ENCODE measurements at regions not wholly inside any gene's neighbourhood (a gene's known extent, or its start where the extent isn't known, plus 50 kb on each side); places are given as distances from the start of the nearest gene placed in this dataset.
A peak's percentile ranks its signal among the peaks of the same experiment; 100 is the strongest.

- no peaks in the 10 kb centered on the region for H3K79me2 ChIP-seq (ENCODE audit: low read depth)
- DNase-seq = no peak
- H2AFZ ChIP-seq = no peak overlapping the region
- TF ChIP-seq CTCF (conservative IDR thresholded peaks at IDR 0.05) (no peak), EZH2 (IDR thresholded peaks at IDR 0.05; ENCODE audit: low read depth) (no peak)
- intact Hi-C loops (cut with micrococcal nuclease; ENCODE audit: unreplicated experiment) = no loop called here
- no peaks in the 10 kb centered on the region for H3K36me3 ChIP-seq (ENCODE audit: low read depth)
- no peak overlapping the region for H3K4me2 ChIP-seq
- CTCF ChIA-PET = no interaction called here
- no peaks in the 10 kb centered on the region for H3F3A ChIP-seq (ENCODE audit: insufficient read depth, low read depth)
- no peaks in the 10 kb centered on the region for H3K9me3 ChIP-seq (ENCODE audit: insufficient read depth, low read depth)
- H3K4me3 ChIP-seq = no peak overlapping the region
- H3K27me3 ChIP-seq (ENCODE audit: insufficient read depth, low read depth) = no peaks in the 10 kb centered on the region
- no peaks in the 10 kb centered on the region for H4K20me1 ChIP-seq (ENCODE audit: insufficient read depth)
- H3K27ac ChIP-seq = no peak overlapping the region
- POLR2A ChIA-PET (ENCODE audit: unreplicated experiment) = no interaction called here
- no peaks in the 10 kb centered on the region for H3K9me2 ChIP-seq (ENCODE audit: insufficient read depth)
- peaks cover 9% of the 10 kb centered on the region; the same call in 1 of the 2 replicates for H3K4me1 ChIP-seq (replicated peaks; ENCODE audit: insufficient read depth)
- BruUV-seq (replicated peaks) = no TSS peak
Observed at GRCh38 chr2:216296856-216297255, 75.4 kb downstream of the MARCHF4 start.

GRCh38 chr2:216294305-216294704, 78.0 kb downstream of the MARCHF4 start:
- TF ChIP-seq EZH2 (IDR thresholded peaks at IDR 0.05; ENCODE audit: low read depth) (no peak), CTCF (conservative IDR thresholded peaks at IDR 0.05) (no peak)
- peak in 1 of 2 experiments; percentile 79 for DNase-seq
- no peak overlapping the region for H3K4me3 ChIP-seq
- no TSS peak for BruUV-seq (replicated peaks)
- intact Hi-C loops (cut with micrococcal nuclease; ENCODE audit: unreplicated experiment) = no loop called here
- no peak overlapping the region for H3K4me2 ChIP-seq
- no peak overlapping the region for H3K27ac ChIP-seq
- peaks cover 9% of the 10 kb centered on the region; the same call in 1 of the 2 replicates for H3K4me1 ChIP-seq (replicated peaks; ENCODE audit: insufficient read depth)
- H4K20me1 ChIP-seq (ENCODE audit: insufficient read depth) = no peaks in the 10 kb centered on the region
- no peak overlapping the region for H2AFZ ChIP-seq
- H3K9me2 ChIP-seq (ENCODE audit: insufficient read depth) = no peaks in the 10 kb centered on the region
- CTCF ChIA-PET = no interaction called here
- H3K36me3 ChIP-seq (ENCODE audit: low read depth) = no peaks in the 10 kb centered on the region
- H3K79me2 ChIP-seq (ENCODE audit: low read depth) = no peaks in the 10 kb centered on the region
- H3F3A ChIP-seq (ENCODE audit: insufficient read depth, low read depth) = no peaks in the 10 kb centered on the region
- POLR2A ChIA-PET (ENCODE audit: unreplicated experiment) = interaction anchor here (0.6 kb wide), 1 partner anchor 828 kb away, joined by 5 read pairs; no protein-coding TSS in a partner anchor
- no peaks in the 10 kb centered on the region for H3K9me3 ChIP-seq (ENCODE audit: insufficient read depth, low read depth)
- no peaks in the 10 kb centered on the region for H3K27me3 ChIP-seq (ENCODE audit: insufficient read depth, low read depth)

DNA sequence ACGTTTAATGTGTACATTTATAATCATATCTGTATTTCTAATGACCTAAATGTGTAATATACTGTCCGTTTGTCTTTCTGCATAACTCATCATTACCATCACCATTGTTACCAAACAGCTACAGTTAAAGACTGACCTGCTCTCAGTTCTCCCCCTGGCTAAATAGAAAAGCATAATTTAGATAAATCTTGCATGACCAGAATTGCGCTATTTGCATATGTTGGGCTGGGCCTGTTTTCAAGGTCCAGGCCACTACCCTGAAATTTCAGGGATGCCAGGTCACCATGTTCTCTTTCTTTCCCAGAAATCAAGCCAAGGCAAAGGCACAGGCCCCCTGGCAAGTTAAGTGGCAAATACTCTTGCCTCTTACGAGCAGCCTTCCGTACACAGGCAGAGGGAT, 78.4 kb downstream of the MARCHF4 start:
- no TSS peak for BruUV-seq (replicated peaks)
- DNase-seq = no peak
- H2AFZ ChIP-seq = no peak overlapping the region
- H3K79me2 ChIP-seq (ENCODE audit: low read depth) = no peaks in the 10 kb centered on the region
- H3K4me3 ChIP-seq = no peak overlapping the region
- H3K9me2 ChIP-seq (ENCODE audit: insufficient read depth) = no peaks in the 10 kb centered on the region
- intact Hi-C loops (cut with micrococcal nuclease; ENCODE audit: unreplicated experiment) = no loop called here
- peaks cover 6% of the 10 kb centered on the region; the same call in 1 of the 2 replicates for H3K4me1 ChIP-seq (replicated peaks; ENCODE audit: insufficient read depth)
- CTCF ChIA-PET = no interaction called here
- H3F3A ChIP-seq (ENCODE audit: insufficient read depth, low read depth) = no peaks in the 10 kb centered on the region
- no peak overlapping the region for H3K27ac ChIP-seq
- H4K20me1 ChIP-seq (ENCODE audit: insufficient read depth) = no peaks in the 10 kb centered on the region
- POLR2A ChIA-PET (ENCODE audit: unreplicated experiment) = interaction anchor here (0.6 kb wide), 1 partner anchor 828 kb away, joined by 5 read pairs; no protein-coding TSS in a partner anchor
- H3K9me3 ChIP-seq (ENCODE audit: insufficient read depth, low read depth) = no peaks in the 10 kb centered on the region
- no peaks in the 10 kb centered on the region for H3K36me3 ChIP-seq (ENCODE audit: low read depth)
- TF ChIP-seq EZH2 (IDR thresholded peaks at IDR 0.05; ENCODE audit: low read depth) (no peak), CTCF (conservative IDR thresholded peaks at IDR 0.05) (no peak)
- H3K27me3 ChIP-seq (ENCODE audit: insufficient read depth, low read depth) = no peaks in the 10 kb centered on the region
- no peak overlapping the region for H3K4me2 ChIP-seq
